ENCODE measurements at regions not wholly inside any gene's neighbourhood (a gene's known extent, or its start where the extent isn't known, plus 50 kb on each side); places are given as distances from the start of the nearest gene placed in this dataset.

GRCh38 chr4:31085689-31086088 is 365.5 kb downstream of the PCDH7 start:
- DNase-seq (ENCODE audit: extremely low read depth, insufficient read length) = no peak
- Histone ChIP-seq H3K27me3 (replicated peaks; ENCODE audit: control insufficient read depth, insufficient read depth, low read length) (no peaks in the 10 kb centered on the region), H3K4me3 (replicated peaks; ENCODE audit: low read depth, low read length) (no peak overlapping the region), H3K36me3 (ENCODE audit: control insufficient read depth, insufficient read depth, low read length) (no peaks in the 10 kb centered on the region)
- TF ChIP-seq CTCF (IDR thresholded peaks at IDR 0.05; ENCODE audit: insufficient read depth, low read length, poor library complexity, severe bottlenecking) = no peak

GRCh38 chr4:31086756-31087330 is 366.7 kb downstream of the PCDH7 start:
- no peak for TF ChIP-seq CTCF (IDR thresholded peaks at IDR 0.05; ENCODE audit: insufficient read depth, low read length, poor library complexity, severe bottlenecking)
- Histone ChIP-seq H3K36me3 (ENCODE audit: control insufficient read depth, insufficient read depth, low read length) (no peaks in the 10 kb centered on the region), H3K4me3 (replicated peaks; ENCODE audit: low read depth, low read length) (no peak overlapping the region), H3K27me3 (replicated peaks; ENCODE audit: control insufficient read depth, insufficient read depth, low read length) (no peaks in the 10 kb centered on the region)
- no peak for DNase-seq (ENCODE audit: extremely low read depth, insufficient read length)

- DNase-seq (ENCODE audit: extremely low read depth, insufficient read length) = no peak
- H3K36me3 ChIP-seq (ENCODE audit: control insufficient read depth, insufficient read depth, low read length) = no peaks in the 10 kb centered on the region
- no peak overlapping the region for H3K4me3 ChIP-seq (replicated peaks; ENCODE audit: low read depth, low read length)
- no peaks in the 10 kb centered on the region for H3K27me3 ChIP-seq (replicated peaks; ENCODE audit: control insufficient read depth, insufficient read depth, low read length)
- TF ChIP-seq CTCF (IDR thresholded peaks at IDR 0.05; ENCODE audit: insufficient read depth, low read length, poor library complexity, severe bottlenecking) = no peak
Measured at GRCh38 chr4:31088600-31089230, 368.5 kb downstream of the PCDH7 start.

GRCh38 chr4:31089815-31090214 is 369.6 kb downstream of the PCDH7 start:
- Histone ChIP-seq H3K4me3 (replicated peaks; ENCODE audit: low read depth, low read length) (no peak overlapping the region), H3K27me3 (replicated peaks; ENCODE audit: control insufficient read depth, insufficient read depth, low read length) (no peaks in the 10 kb centered on the region), H3K36me3 (ENCODE audit: control insufficient read depth, insufficient read depth, low read length) (no peaks in the 10 kb centered on the region)
- no peak for TF ChIP-seq CTCF (IDR thresholded peaks at IDR 0.05; ENCODE audit: insufficient read depth, low read length, poor library complexity, severe bottlenecking)
- DNase-seq (ENCODE audit: extremely low read depth, insufficient read length) = no peak

- no peak overlapping the region for H3K4me3 ChIP-seq (replicated peaks; ENCODE audit: low read depth, low read length)
- H3K36me3 ChIP-seq (ENCODE audit: control insufficient read depth, insufficient read depth, low read length) = no peaks in the 10 kb centered on the region
- no peak for DNase-seq (ENCODE audit: extremely low read depth, insufficient read length)
- no peaks in the 10 kb centered on the region for H3K27me3 ChIP-seq (replicated peaks; ENCODE audit: control insufficient read depth, insufficient read depth, low read length)
- TF ChIP-seq CTCF (IDR thresholded peaks at IDR 0.05; ENCODE audit: insufficient read depth, low read length, poor library complexity, severe bottlenecking) = no peak
Measured at GRCh38 chr4:31094474-31094873, 374.3 kb downstream of the PCDH7 start.
